Upper lobe of left lung (tissue), 4 donors: ENCODE measurements at regions not wholly inside any gene's neighbourhood (a gene's known extent, or its start where the extent isn't known, plus 50 kb on each side); places are given as distances from the start of the nearest gene placed in this dataset.

ENCODE experiments used
- EP300 ChIP-seq, 4 donors: sonication (generic); formaldehyde crosslinking; IDR thresholded peaks; one replicate each; pipeline ENCODE4 v1.5.1; 2017; ENCODE audit warnings: antibody characterized with exemption in 4 of 4, control low read depth in 2 of 4
- POLR2A ChIP-seq, 4 donors: fragments of 450-650 bp; IDR thresholded peaks; one replicate each; pipeline ENCODE4 v1.5.1; 2016 to 2017; ENCODE audit warnings: antibody characterized with exemption in 4 of 4, mild to moderate bottlenecking in 2 of 4
- POLR2AphosphoS5 ChIP-seq, 2 donors: sonication (generic); formaldehyde crosslinking; IDR thresholded peaks; one replicate each; pipeline ENCODE4 v1.5.1; 2017; ENCODE audit warnings: antibody characterized with exemption in 2 of 2
- TF ChIP-seq, protein P1 (sequence below), 6 experiments: fragments of 450-650 bp in 4 of 6; fragments of 200-600 bp in 2 of 6; sonication (generic) in 2 of 6; IDR thresholded peaks; one replicate each; pipeline ENCODE4 v1.5.1; 2016 to 2019; ENCODE audit warnings: antibody characterized with exemption in 6 of 6

DNA sequence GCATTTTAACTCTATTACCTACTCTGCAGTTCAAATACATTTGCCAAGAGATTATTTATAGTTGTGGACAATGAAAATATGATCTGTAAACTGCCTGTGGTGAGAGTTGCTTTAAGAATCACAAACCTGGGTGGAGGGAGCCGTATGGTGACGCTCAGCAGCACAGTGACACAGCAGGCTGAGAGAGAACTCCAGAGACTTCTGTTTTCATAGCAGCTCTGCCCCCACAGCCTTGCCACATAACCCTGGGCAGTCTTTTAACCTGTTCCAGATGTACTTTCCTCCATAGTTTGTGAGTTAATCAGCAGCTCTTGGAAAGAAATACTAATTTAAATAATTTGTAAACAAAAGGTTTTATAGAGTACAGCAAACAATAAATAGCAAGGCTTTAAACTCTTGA is 450.5 kb downstream of the ELAVL2 start:
- TF ChIP-seq, protein P1, sequence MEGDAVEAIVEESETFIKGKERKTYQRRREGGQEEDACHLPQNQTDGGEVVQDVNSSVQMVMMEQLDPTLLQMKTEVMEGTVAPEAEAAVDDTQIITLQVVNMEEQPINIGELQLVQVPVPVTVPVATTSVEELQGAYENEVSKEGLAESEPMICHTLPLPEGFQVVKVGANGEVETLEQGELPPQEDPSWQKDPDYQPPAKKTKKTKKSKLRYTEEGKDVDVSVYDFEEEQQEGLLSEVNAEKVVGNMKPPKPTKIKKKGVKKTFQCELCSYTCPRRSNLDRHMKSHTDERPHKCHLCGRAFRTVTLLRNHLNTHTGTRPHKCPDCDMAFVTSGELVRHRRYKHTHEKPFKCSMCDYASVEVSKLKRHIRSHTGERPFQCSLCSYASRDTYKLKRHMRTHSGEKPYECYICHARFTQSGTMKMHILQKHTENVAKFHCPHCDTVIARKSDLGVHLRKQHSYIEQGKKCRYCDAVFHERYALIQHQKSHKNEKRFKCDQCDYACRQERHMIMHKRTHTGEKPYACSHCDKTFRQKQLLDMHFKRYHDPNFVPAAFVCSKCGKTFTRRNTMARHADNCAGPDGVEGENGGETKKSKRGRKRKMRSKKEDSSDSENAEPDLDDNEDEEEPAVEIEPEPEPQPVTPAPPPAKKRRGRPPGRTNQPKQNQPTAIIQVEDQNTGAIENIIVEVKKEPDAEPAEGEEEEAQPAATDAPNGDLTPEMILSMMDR (IDR thresholded peaks at IDR 0.05), result no peak
- TF ChIP-seq POLR2AphosphoS5 (IDR thresholded peaks at IDR 0.05), result no peak
- no peak for TF ChIP-seq POLR2A (IDR thresholded peaks at IDR 0.05)
- TF ChIP-seq EP300 (IDR thresholded peaks at IDR 0.05), result no peak
